ENCODE measurements at regions not wholly inside any gene's neighbourhood (a gene's known extent, or its start where the extent isn't known, plus 50 kb on each side); places are given as distances from the start of the nearest gene placed in this dataset.

DNA sequence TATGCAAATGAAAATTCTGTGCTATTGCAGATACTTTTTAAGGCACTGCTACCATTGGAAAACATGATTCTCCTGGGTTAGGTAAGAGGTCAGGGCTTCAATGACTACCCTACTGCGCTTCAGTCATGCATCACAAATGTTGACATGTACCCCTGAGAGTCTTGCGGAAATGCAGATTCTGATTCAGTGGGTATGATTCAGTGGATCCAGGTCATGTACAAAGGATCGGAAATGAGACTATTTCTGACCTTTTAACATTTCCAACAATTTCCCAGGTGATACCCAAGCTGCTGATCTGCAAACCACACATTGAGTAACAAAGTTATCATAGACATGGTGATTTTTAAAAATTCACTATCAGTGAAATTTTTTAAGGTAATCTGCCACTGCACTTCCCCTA, 62.6 kb downstream of the DDX53 start:
- TF ChIP-seq POLR2A (IDR thresholded peaks at IDR 0.05) = no peak
- TF ChIP-seq, protein P1, sequence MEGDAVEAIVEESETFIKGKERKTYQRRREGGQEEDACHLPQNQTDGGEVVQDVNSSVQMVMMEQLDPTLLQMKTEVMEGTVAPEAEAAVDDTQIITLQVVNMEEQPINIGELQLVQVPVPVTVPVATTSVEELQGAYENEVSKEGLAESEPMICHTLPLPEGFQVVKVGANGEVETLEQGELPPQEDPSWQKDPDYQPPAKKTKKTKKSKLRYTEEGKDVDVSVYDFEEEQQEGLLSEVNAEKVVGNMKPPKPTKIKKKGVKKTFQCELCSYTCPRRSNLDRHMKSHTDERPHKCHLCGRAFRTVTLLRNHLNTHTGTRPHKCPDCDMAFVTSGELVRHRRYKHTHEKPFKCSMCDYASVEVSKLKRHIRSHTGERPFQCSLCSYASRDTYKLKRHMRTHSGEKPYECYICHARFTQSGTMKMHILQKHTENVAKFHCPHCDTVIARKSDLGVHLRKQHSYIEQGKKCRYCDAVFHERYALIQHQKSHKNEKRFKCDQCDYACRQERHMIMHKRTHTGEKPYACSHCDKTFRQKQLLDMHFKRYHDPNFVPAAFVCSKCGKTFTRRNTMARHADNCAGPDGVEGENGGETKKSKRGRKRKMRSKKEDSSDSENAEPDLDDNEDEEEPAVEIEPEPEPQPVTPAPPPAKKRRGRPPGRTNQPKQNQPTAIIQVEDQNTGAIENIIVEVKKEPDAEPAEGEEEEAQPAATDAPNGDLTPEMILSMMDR (IDR thresholded peaks at IDR 0.05) = no peak
